ENCODE measurements at regions not wholly inside any gene's neighbourhood (a gene's known extent, or its start where the extent isn't known, plus 50 kb on each side); places are given as distances from the start of the nearest gene placed in this dataset.

DNA sequence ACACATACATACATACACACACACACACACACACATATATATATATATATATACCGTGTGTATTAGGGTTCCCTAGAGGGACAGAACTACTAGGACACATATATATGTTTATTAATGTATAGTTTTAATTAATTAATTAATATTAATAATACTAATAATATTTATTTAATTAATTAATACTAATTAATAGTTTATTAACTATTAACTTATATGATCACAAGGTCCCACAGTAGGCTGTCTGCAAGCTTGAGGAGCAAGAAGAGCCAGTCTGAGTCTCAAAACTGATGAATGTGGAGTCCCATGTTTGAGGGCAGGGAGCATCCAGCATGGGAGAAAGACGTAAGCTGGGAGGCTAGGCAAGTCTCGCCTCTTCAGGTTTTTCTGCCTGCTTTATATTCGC lies 398.0 kb upstream of the KIF2A start:
- Histone ChIP-seq H3K4me1 (ENCODE audit: control insufficient read depth in 2 of 2, insufficient read depth in 1 of 2, low read depth in 1 of 2, low read length in 2 of 2) (no peaks in the 10 kb centered on the region), H2BK15ac (ENCODE audit: low read length) (no peak overlapping the region), H2AK5ac (ENCODE audit: low read depth, low read length) (no peak overlapping the region), H3K27me3 (ENCODE audit: control insufficient read depth in 3 of 3, insufficient read depth in 3 of 3, low read depth in 1 of 3, low read length in 3 of 3) (no peaks in the 10 kb centered on the region), H3K4me2 (ENCODE audit: insufficient read depth, low read length, poor library complexity, severe bottlenecking) (no peak overlapping the region), H3K79me1 (ENCODE audit: low read depth, low read length) (no peaks in the 10 kb centered on the region), H2BK5ac (ENCODE audit: low read length) (no peak overlapping the region), H3K9ac (ENCODE audit: low read depth, low read length, poor library complexity) (peak overlapping the region; percentile 15), H3K4me3 (ENCODE audit: low read length in 2 of 2) (no peak overlapping the region), H3K18ac (ENCODE audit: low read length) (no peak overlapping the region), H2BK12ac (ENCODE audit: low read length) (no peak overlapping the region), H4K91ac (ENCODE audit: low read depth, low read length, poor library complexity) (no peak overlapping the region), H3K23ac (ENCODE audit: low read depth, low read length, poor library complexity) (no peak overlapping the region), H2BK120ac (ENCODE audit: low read depth, low read length) (no peak overlapping the region), H3K36me3 (replicated peaks in 1 of 2; ENCODE audit: control insufficient read depth in 2 of 2, insufficient read depth in 2 of 2, low read length in 2 of 2) (no peaks in the 10 kb centered on the region), H3K9me3 (replicated peaks in 1 of 2; ENCODE audit: control insufficient read depth in 2 of 2, insufficient read depth in 1 of 2, low read depth in 1 of 2, low read length in 2 of 2) (peaks cover 0 to 10% of the 10 kb centered on the region in 2 donors), H3K27ac (replicated peaks; ENCODE audit: low read length) (no peak overlapping the region), H2AFZ (ENCODE audit: low read length) (no peak overlapping the region), H3K4ac (ENCODE audit: low read length) (no peak overlapping the region), H4K8ac (ENCODE audit: low read depth, low read length) (no peak overlapping the region), H3K14ac (ENCODE audit: low read length) (no peak overlapping the region)
- WGBS, 2 donors (ENCODE audit: extremely low coverage in 2 of 2, insufficient read length in 2 of 2, insufficient replicate concordance in 1 of 2): no CpG with 5 or more reads among the region's 4 CpGs
- no peak for DNase-seq (ENCODE audit: low spot score)

DNA sequence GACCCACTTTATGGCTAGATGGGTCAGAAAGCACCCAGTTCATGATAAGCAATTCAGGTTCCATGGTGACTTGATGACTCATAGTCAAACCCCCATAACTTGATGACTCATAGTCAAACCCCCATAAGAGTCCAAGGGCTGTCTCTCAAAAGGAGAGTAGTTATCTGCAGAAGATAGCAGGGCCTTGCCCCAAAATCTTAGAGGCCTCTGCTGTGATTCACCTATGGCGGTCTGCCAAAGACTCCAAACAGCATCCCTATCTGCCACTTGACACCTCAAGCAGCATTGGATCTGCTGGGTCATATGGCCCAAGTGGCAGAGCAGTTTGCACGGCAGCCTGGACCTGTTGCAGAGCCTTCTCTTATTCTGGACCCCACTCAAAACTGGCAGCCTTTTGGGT lies 395.2 kb upstream of the KIF2A start:
- Histone ChIP-seq H3K4me3 (ENCODE audit: low read length in 2 of 2) (no peak overlapping the region), H2BK12ac (ENCODE audit: low read length) (no peak overlapping the region), H2BK15ac (ENCODE audit: low read length) (no peak overlapping the region), H4K91ac (ENCODE audit: low read depth, low read length, poor library complexity) (no peak overlapping the region), H2AK5ac (ENCODE audit: low read depth, low read length) (no peak overlapping the region), H3K4ac (ENCODE audit: low read length) (no peak overlapping the region), H3K9ac (ENCODE audit: low read depth, low read length, poor library complexity) (no peak overlapping the region), H3K27me3 (ENCODE audit: control insufficient read depth in 3 of 3, insufficient read depth in 3 of 3, low read depth in 1 of 3, low read length in 3 of 3) (no peaks in the 10 kb centered on the region), H3K4me1 (ENCODE audit: control insufficient read depth in 2 of 2, insufficient read depth in 1 of 2, low read depth in 1 of 2, low read length in 2 of 2) (no peaks in the 10 kb centered on the region), H4K8ac (ENCODE audit: low read depth, low read length) (no peak overlapping the region), H3K18ac (ENCODE audit: low read length) (no peak overlapping the region), H3K4me2 (ENCODE audit: insufficient read depth, low read length, poor library complexity, severe bottlenecking) (no peak overlapping the region), H2BK120ac (ENCODE audit: low read depth, low read length) (no peak overlapping the region), H2AFZ (ENCODE audit: low read length) (no peak overlapping the region), H3K9me3 (replicated peaks in 1 of 2; ENCODE audit: control insufficient read depth in 2 of 2, insufficient read depth in 1 of 2, low read depth in 1 of 2, low read length in 2 of 2) (peaks cover 0 to 12% of the 10 kb centered on the region in 2 donors), H3K27ac (replicated peaks; ENCODE audit: low read length) (no peak overlapping the region), H3K23ac (ENCODE audit: low read depth, low read length, poor library complexity) (no peak overlapping the region), H3K14ac (ENCODE audit: low read length) (no peak overlapping the region), H3K36me3 (replicated peaks in 1 of 2; ENCODE audit: control insufficient read depth in 2 of 2, insufficient read depth in 2 of 2, low read length in 2 of 2) (no peaks in the 10 kb centered on the region), H2BK5ac (ENCODE audit: low read length) (no peak overlapping the region), H3K79me1 (ENCODE audit: low read depth, low read length) (no peaks in the 10 kb centered on the region)
- no CpG with 5 or more reads among the region's 2 CpGs for WGBS, 2 donors (ENCODE audit: extremely low coverage in 2 of 2, insufficient read length in 2 of 2, insufficient replicate concordance in 1 of 2)
- DNase-seq (ENCODE audit: low spot score): no peak

DNA sequence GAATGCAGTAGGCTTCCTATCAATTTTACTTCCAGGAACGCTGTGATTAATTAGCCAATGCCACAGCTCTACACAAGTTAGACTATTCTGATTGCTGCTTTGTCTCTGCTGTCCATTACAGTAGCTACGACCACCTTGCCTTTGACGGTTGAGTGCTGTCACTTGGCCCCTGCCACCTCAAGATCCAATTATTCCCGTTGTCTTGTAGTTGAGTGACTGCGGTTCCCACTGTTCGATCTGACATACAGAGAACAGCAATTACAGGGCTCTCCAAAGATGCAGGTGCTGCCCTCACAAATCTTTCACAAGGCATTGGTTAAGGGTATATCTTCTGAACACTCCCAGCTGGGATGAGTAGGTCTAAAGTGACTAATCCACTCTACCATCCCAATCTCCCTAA lies 393.4 kb upstream of the KIF2A start:
- Histone ChIP-seq H3K27ac (replicated peaks; ENCODE audit: low read length) (no peak overlapping the region), H3K9me3 (replicated peaks in 1 of 2; ENCODE audit: control insufficient read depth in 2 of 2, insufficient read depth in 1 of 2, low read depth in 1 of 2, low read length in 2 of 2) (peaks cover 0 to 12% of the 10 kb centered on the region in 2 donors), H3K4ac (ENCODE audit: low read length) (no peak overlapping the region), H3K27me3 (ENCODE audit: control insufficient read depth in 3 of 3, insufficient read depth in 3 of 3, low read depth in 1 of 3, low read length in 3 of 3) (no peaks in the 10 kb centered on the region), H3K4me1 (ENCODE audit: control insufficient read depth in 2 of 2, insufficient read depth in 1 of 2, low read depth in 1 of 2, low read length in 2 of 2) (no peaks in the 10 kb centered on the region), H3K23ac (ENCODE audit: low read depth, low read length, poor library complexity) (no peak overlapping the region), H2BK120ac (ENCODE audit: low read depth, low read length) (no peak overlapping the region), H3K18ac (ENCODE audit: low read length) (no peak overlapping the region), H3K36me3 (replicated peaks in 1 of 2; ENCODE audit: control insufficient read depth in 2 of 2, insufficient read depth in 2 of 2, low read length in 2 of 2) (no peaks in the 10 kb centered on the region), H3K9ac (ENCODE audit: low read depth, low read length, poor library complexity) (no peak overlapping the region), H3K4me3 (ENCODE audit: low read length in 2 of 2) (no peak overlapping the region), H3K79me1 (ENCODE audit: low read depth, low read length) (no peaks in the 10 kb centered on the region), H2BK5ac (ENCODE audit: low read length) (no peak overlapping the region), H2AFZ (ENCODE audit: low read length) (no peak overlapping the region), H3K14ac (ENCODE audit: low read length) (no peak overlapping the region), H3K4me2 (ENCODE audit: insufficient read depth, low read length, poor library complexity, severe bottlenecking) (no peak overlapping the region), H2BK12ac (ENCODE audit: low read length) (no peak overlapping the region), H2AK5ac (ENCODE audit: low read depth, low read length) (no peak overlapping the region), H2BK15ac (ENCODE audit: low read length) (no peak overlapping the region), H4K8ac (ENCODE audit: low read depth, low read length) (no peak overlapping the region), H4K91ac (ENCODE audit: low read depth, low read length, poor library complexity) (no peak overlapping the region)
- DNase-seq (ENCODE audit: low spot score): no peak
- WGBS, 2 donors (ENCODE audit: extremely low coverage in 2 of 2, insufficient read length in 2 of 2, insufficient replicate concordance in 1 of 2): no CpG with 5 or more reads among the region's 6 CpGs

- Histone ChIP-seq H3K23ac (ENCODE audit: low read depth, low read length, poor library complexity) (no peak overlapping the region), H3K4me2 (ENCODE audit: insufficient read depth, low read length, poor library complexity, severe bottlenecking) (no peak overlapping the region), H4K8ac (ENCODE audit: low read depth, low read length) (no peak overlapping the region), H2AK5ac (ENCODE audit: low read depth, low read length) (no peak overlapping the region), H2BK15ac (ENCODE audit: low read length) (no peak overlapping the region), H3K9ac (ENCODE audit: low read depth, low read length, poor library complexity) (no peak overlapping the region), H3K18ac (ENCODE audit: low read length) (no peak overlapping the region), H3K27me3 (ENCODE audit: control insufficient read depth in 3 of 3, insufficient read depth in 3 of 3, low read depth in 1 of 3, low read length in 3 of 3) (no peaks in the 10 kb centered on the region), H2AFZ (ENCODE audit: low read length) (peak overlapping the region; percentile 17), H2BK12ac (ENCODE audit: low read length) (no peak overlapping the region), H3K36me3 (replicated peaks in 1 of 2; ENCODE audit: control insufficient read depth in 2 of 2, insufficient read depth in 2 of 2, low read length in 2 of 2) (no peaks in the 10 kb centered on the region), H2BK120ac (ENCODE audit: low read depth, low read length) (no peak overlapping the region), H3K27ac (replicated peaks; ENCODE audit: low read length) (no peak overlapping the region), H3K79me1 (ENCODE audit: low read depth, low read length) (no peaks in the 10 kb centered on the region), H3K14ac (ENCODE audit: low read length) (no peak overlapping the region), H4K91ac (ENCODE audit: low read depth, low read length, poor library complexity) (no peak overlapping the region), H2BK5ac (ENCODE audit: low read length) (no peak overlapping the region), H3K4me3 (ENCODE audit: low read length in 2 of 2) (no peak overlapping the region), H3K9me3 (replicated peaks in 1 of 2; ENCODE audit: control insufficient read depth in 2 of 2, insufficient read depth in 1 of 2, low read depth in 1 of 2, low read length in 2 of 2) (peaks cover 0 to 12% of the 10 kb centered on the region in 2 donors), H3K4me1 (ENCODE audit: control insufficient read depth in 2 of 2, insufficient read depth in 1 of 2, low read depth in 1 of 2, low read length in 2 of 2) (no peaks in the 10 kb centered on the region), H3K4ac (ENCODE audit: low read length) (no peak overlapping the region)
- WGBS, 2 donors (ENCODE audit: extremely low coverage in 2 of 2, insufficient read length in 2 of 2, insufficient replicate concordance in 1 of 2): no CpG with 5 or more reads among the region's 4 CpGs
- no peak for DNase-seq (ENCODE audit: low spot score)
Measured at GRCh38 chr5:61915646-61916045, 390.4 kb upstream of the KIF2A start.
